SK-N-SH (cell line): ENCODE measurements at regions not wholly inside any gene's neighbourhood (a gene's known extent, or its start where the extent isn't known, plus 50 kb on each side); places are given as distances from the start of the nearest gene placed in this dataset.

ENCODE experiments used
- CTCF ChIA-PET: fragments of 300-600, 350-600 bp; formaldehyde crosslinking; extraction: SDS; loops from one replicate; lab custom pipeline; 2021; lab: Yijun Ruan, JAX
- POLR2A ChIA-PET: fragments of 350-600 bp; sonication (Branson Sonifier 250); formaldehyde crosslinking; extraction: SDS; loops from one replicate; lab custom pipeline; 2020; ENCODE audit warnings: antibody characterized with exemption, inconsistent platforms; lab: Yijun Ruan, JAX
- DNase-seq: peaks from one replicate; pipeline ENCODE4 v3.0.0; 2012
- H2AFZ ChIP-seq: fragments of 200-600 bp; sonication (generic); 2 replicates; pipeline ENCODE4 v1.8.1; 2016; ENCODE audit warnings: antibody characterized with exemption, mild to moderate bottlenecking, low read depth
- H3F3A ChIP-seq: fragments of 200-600 bp; sonication (generic); replicated peaks from 2 replicates; pipeline ENCODE3; 2016; ENCODE audit warnings: antibody characterized with exemption, mild to moderate bottlenecking; ENCODE audit not compliant: insufficient read depth
- H3K27ac ChIP-seq, 2 experiments: fragments of 200-500 bp in 1 of 2; fragments of 200-600 bp in 1 of 2; sonication (Bioruptor generic) in 1 of 2; sonication (generic), shearing (Covaris generic) in 1 of 2; 2 replicates each; pipeline versions ENCODE4 v1.5.1 to v1.6.1; 2014 to 2016; ENCODE audit warnings: low read depth in 2 of 2, inconsistent platforms in 1 of 2, low read length in 1 of 2, mild to moderate bottlenecking in 1 of 2, mixed read lengths in 1 of 2
- H3K27me3 ChIP-seq: fragments of 200-600 bp; sonication (generic), shearing (Covaris generic); 2 replicates; pipeline ENCODE4 v1.6.1; 2016; ENCODE audit warnings: mixed run types; ENCODE audit not compliant: insufficient read depth
- H3K36me3 ChIP-seq, 2 experiments: fragments of 200-500 bp in 1 of 2; fragments of 200-600 bp in 1 of 2; sonication (Bioruptor generic) in 1 of 2; sonication (generic) in 1 of 2; replicated peaks in 1 of 2; 2 replicates each; pipeline versions ENCODE3 to v1.5.1; 2014 to 2016; ENCODE audit warnings: low read length in 1 of 2, mild to moderate bottlenecking in 1 of 2; ENCODE audit not compliant: insufficient read depth in 2 of 2, control insufficient read depth in 1 of 2
- H3K4me1 ChIP-seq, 2 experiments: fragments of 200-500 bp in 1 of 2; fragments of 200-600 bp in 1 of 2; sonication (Bioruptor generic) in 1 of 2; sonication (generic), shearing (Covaris generic) in 1 of 2; 2 replicates each; pipeline versions ENCODE4 v1.5.1 to v1.6.1; 2014 to 2016; ENCODE audit warnings: low read depth in 1 of 2, low read length in 1 of 2, mixed run types in 1 of 2; ENCODE audit not compliant: insufficient read depth in 2 of 2, control insufficient read depth in 1 of 2
- H3K4me2 ChIP-seq: fragments of 200-600 bp; sonication (generic), shearing (Covaris generic); 2 replicates; pipeline ENCODE4 v1.6.1; 2017; ENCODE audit warnings: mixed run types
- H3K4me3 ChIP-seq, 2 experiments: fragments of 200-500 bp in 1 of 2; fragments of 200-600 bp in 1 of 2; sonication (Bioruptor generic) in 1 of 2; sonication (generic), shearing (Covaris generic) in 1 of 2; 2 replicates each; pipeline versions ENCODE4 v1.5.1 to v1.8.1; 2014 to 2016; ENCODE audit warnings: low read depth in 2 of 2, inconsistent platforms in 1 of 2, low read length in 1 of 2, mild to moderate bottlenecking in 1 of 2, mixed read lengths in 1 of 2, moderate library complexity in 1 of 2
- H3K79me2 ChIP-seq: fragments of 200-600 bp; sonication (generic); 2 replicates; pipeline ENCODE4 v1.8.1; 2017; ENCODE audit warnings: mild to moderate bottlenecking; ENCODE audit not compliant: insufficient read depth
- H3K9ac ChIP-seq: fragments of 200-600 bp; sonication (generic); 2 replicates; pipeline ENCODE4 v1.6.1; 2017; ENCODE audit warnings: mixed run types
- H3K9me2 ChIP-seq: fragments of 200-600 bp; sonication (generic); 2 replicates; pipeline ENCODE4 v1.6.1; 2017; ENCODE audit warnings: mixed run types
- H3K9me3 ChIP-seq: fragments of 200-600 bp; sonication (generic); 2 replicates; pipeline ENCODE4 v1.6.1; 2017; ENCODE audit warnings: mixed run types, mild to moderate bottlenecking, moderate library complexity
- H4K20me1 ChIP-seq: fragments of 200-600 bp; sonication (generic); 2 replicates; pipeline ENCODE4 v1.6.1; 2017; ENCODE audit warnings: mild to moderate bottlenecking, mixed run types; ENCODE audit not compliant: insufficient read depth
- EP300 ChIP-seq, 2 experiments: IDR thresholded peaks; 2 replicates each; pipeline versions ENCODE4 v1.4.0 to v1.6.1; 2012; ENCODE audit warnings: borderline replicate concordance in 1 of 2, low read depth in 1 of 2, low read length in 1 of 2
- FOSL2 ChIP-seq: IDR thresholded peaks from 2 replicates; pipeline ENCODE4 v1.4.0; 2012; ENCODE audit warnings: low read depth, mild to moderate bottlenecking, moderate library complexity, borderline replicate concordance
- FOXJ3 ChIP-seq: sonication (generic); formaldehyde crosslinking; IDR thresholded peaks from 2 replicates; pipeline ENCODE4 v1.5.1; 2020; ENCODE audit warnings: mild to moderate bottlenecking, missing genetic modification reagents
- GATA2 ChIP-seq: sonication (generic); formaldehyde crosslinking; IDR thresholded peaks from 2 replicates; pipeline ENCODE4 v1.5.0; 2020; ENCODE audit warnings: mild to moderate bottlenecking, missing genetic modification reagents
- IRF3 ChIP-seq: fragments of 150-350 bp; IDR thresholded peaks from 2 replicates; pipeline ENCODE4 v1.6.1; 2016; ENCODE audit warnings: mild to moderate bottlenecking, low read depth, low read length
- JUND ChIP-seq: IDR thresholded peaks from 2 replicates; pipeline ENCODE4 v1.4.0; 2012
- MAX ChIP-seq: IDR thresholded peaks from 2 replicates; pipeline ENCODE4 v1.4.0; 2012; ENCODE audit warnings: low read depth
- MXI1 ChIP-seq: IDR thresholded peaks from 2 replicates; pipeline ENCODE4 v1.6.1; 2012; ENCODE audit warnings: mild to moderate bottlenecking, low read depth, low read length, improper control_type of control experiment
- POLR2AphosphoS5 ChIP-seq: IDR thresholded peaks from 2 replicates; pipeline ENCODE4 v1.6.1; 2012; ENCODE audit warnings: low read depth, low read length
- RAD21 ChIP-seq: IDR thresholded peaks from 2 replicates; pipeline ENCODE4 v1.6.1; 2012; ENCODE audit warnings: mild to moderate bottlenecking, low read length
- REST ChIP-seq: IDR thresholded peaks from 2 replicates; pipeline ENCODE4 v1.6.1; 2012; ENCODE audit warnings: mild to moderate bottlenecking, low read depth, low read length, moderate library complexity
- RFX5 ChIP-seq: IDR thresholded peaks from 2 replicates; pipeline ENCODE4 v1.6.1; 2012; ENCODE audit warnings: mild to moderate bottlenecking, improper control_type of control experiment, low read length
- SIN3A ChIP-seq: IDR thresholded peaks from 2 replicates; pipeline ENCODE4 v1.6.1; 2012; ENCODE audit warnings: low read depth, mild to moderate bottlenecking, low read length, moderate library complexity, borderline replicate concordance
- SMC3 ChIP-seq: IDR thresholded peaks from 2 replicates; pipeline ENCODE4 v1.6.1; 2012; ENCODE audit warnings: low read depth, low read length, improper control_type of control experiment
- TCF12 ChIP-seq: IDR thresholded peaks from 2 replicates; pipeline ENCODE4 v1.4.0; 2012
- USF1 ChIP-seq: IDR thresholded peaks from 2 replicates; pipeline ENCODE4 v1.4.0; 2012; ENCODE audit warnings: low read depth, borderline replicate concordance
- ZBTB33 ChIP-seq: IDR thresholded peaks from 2 replicates; pipeline ENCODE4 v1.4.0; 2012; ENCODE audit warnings: low read depth, borderline replicate concordance
- WGBS: methylation state at CpG from one replicate; pipeline ENCODE4 v1.1.6; 2017; ENCODE audit warnings: low lambda C conversion rate; 5-methylcytosine and 5-hydroxymethylcytosine counted together

- Histone ChIP-seq H3K36me3 (no peaks in the 10 kb centered on the region), H4K20me1 (no peaks in the 10 kb centered on the region), H3K79me2 (no peaks in the 10 kb centered on the region), H3K4me1 (no peaks in the 10 kb centered on the region), H3K4me2 (no peak overlapping the region), H3K9ac (no peak overlapping the region), H3K4me3 (no peak overlapping the region), H3K9me2 (no peaks in the 10 kb centered on the region), H3K9me3 (0 out of 2 replicates have a peak, but pooled peaks cover 9% of the 10 kb centered on the region), H3K27me3 (no peaks in the 10 kb centered on the region)
- WGBS = 46% methylated on average over 2 of the region's 2 CpGs
- CTCF ChIA-PET = no interaction called here
- POLR2A ChIA-PET = no interaction called here
- TF ChIP-seq POLR2AphosphoS5 (no peak), GATA2 (no peak), SMC3 (no peak), IRF3 (no peak), REST (no peak), SIN3A (no peak), ZBTB33 (no peak)
- TF ChIP-seq, all 33 proteins: peak for 0
- Histone ChIP-seq H3K27ac (no peak overlapping the region), H2AFZ (no peak overlapping the region), H3F3A (no peaks in the 10 kb centered on the region)
- DNase-seq = no peak
Measured at GRCh38 chr5:144567421-144567780, 396.7 kb downstream of the KCTD16 start.

- Histone ChIP-seq H3K9ac (no peak overlapping the region), H3K9me3 (0 out of 2 replicates have a peak, but pooled peaks cover 9% of the 10 kb centered on the region), H3K27me3 (no peaks in the 10 kb centered on the region), H3F3A (no peaks in the 10 kb centered on the region), H3K9me2 (no peaks in the 10 kb centered on the region), H3K36me3 (no peaks in the 10 kb centered on the region), H4K20me1 (no peaks in the 10 kb centered on the region), H3K4me3 (no peak overlapping the region), H3K4me2 (no peak overlapping the region), H2AFZ (no peak overlapping the region), H3K4me1 (no peaks in the 10 kb centered on the region), H3K27ac (no peak overlapping the region), H3K79me2 (no peaks in the 10 kb centered on the region)
- no peak for DNase-seq
- ChIA-PET POLR2A (no interaction called here), CTCF (no interaction called here)
- 30% methylated on average over 3 of the region's 3 CpGs for WGBS
- TF ChIP-seq SIN3A = no peak
- no peak for TF ChIP-seq EP300 (IDR thresholded peaks at IDR 0.05; ENCODE audit: borderline replicate concordance in 1 of 2, low read depth in 1 of 2, low read length in 1 of 2)
- TF ChIP-seq TCF12 = no peak
- no peak for TF ChIP-seq RFX5
- TF ChIP-seq JUND = no peak
- TF ChIP-seq FOSL2 = no peak
- TF ChIP-seq USF1 = no peak
- no peak for TF ChIP-seq MAX
- TF ChIP-seq RAD21 = no peak
- TF ChIP-seq MXI1 = no peak
- TF ChIP-seq FOXJ3 (CRISPR knock-in tag) = no peak
Measured at GRCh38 chr5:144566747-144567420, 396.2 kb downstream of the KCTD16 start.
